Body of pancreas (tissue), 4 donors: ENCODE measurements at regions not wholly inside any gene's neighbourhood (a gene's known extent, or its start where the extent isn't known, plus 50 kb on each side); places are given as distances from the start of the nearest gene placed in this dataset.

ENCODE experiments used
- POLR2A ChIP-seq, 3 donors: fragments of 450-650 bp; IDR thresholded peaks; one replicate each; pipeline ENCODE4 v1.6.1; 2016; ENCODE audit warnings: antibody characterized with exemption in 3 of 3, mild to moderate bottlenecking in 2 of 3
- TF ChIP-seq, protein P1 (sequence below), 7 experiments: fragments of 450-650 bp in 4 of 7; fragments of 200-600 bp in 3 of 7; sonication (generic) in 3 of 7; IDR thresholded peaks; one replicate each; pipeline ENCODE4 v1.5.1; 2016 to 2019; ENCODE audit warnings: antibody characterized with exemption in 7 of 7

DNA sequence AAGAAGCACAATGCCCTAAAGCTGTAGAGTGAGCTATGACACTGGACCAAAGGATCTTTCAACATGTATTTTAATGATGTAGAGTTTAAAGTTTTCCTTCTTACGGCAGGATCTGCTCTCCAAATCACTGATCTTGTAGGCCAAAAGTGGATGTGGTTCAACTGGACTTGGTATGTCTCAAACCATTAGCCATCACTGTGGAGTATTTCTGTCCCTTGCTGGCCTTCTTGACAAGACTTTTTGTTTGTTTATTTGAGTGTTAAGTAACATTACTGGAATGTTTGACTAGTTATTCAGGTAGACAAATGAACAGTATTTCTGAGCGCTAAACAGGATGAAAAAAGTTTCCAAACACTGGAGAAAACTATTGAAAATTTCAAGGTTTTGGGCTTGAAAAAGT lies 472.7 kb upstream of the CFAP20DC start:
- TF ChIP-seq POLR2A (IDR thresholded peaks at IDR 0.05), result no peak
- TF ChIP-seq, protein P1, sequence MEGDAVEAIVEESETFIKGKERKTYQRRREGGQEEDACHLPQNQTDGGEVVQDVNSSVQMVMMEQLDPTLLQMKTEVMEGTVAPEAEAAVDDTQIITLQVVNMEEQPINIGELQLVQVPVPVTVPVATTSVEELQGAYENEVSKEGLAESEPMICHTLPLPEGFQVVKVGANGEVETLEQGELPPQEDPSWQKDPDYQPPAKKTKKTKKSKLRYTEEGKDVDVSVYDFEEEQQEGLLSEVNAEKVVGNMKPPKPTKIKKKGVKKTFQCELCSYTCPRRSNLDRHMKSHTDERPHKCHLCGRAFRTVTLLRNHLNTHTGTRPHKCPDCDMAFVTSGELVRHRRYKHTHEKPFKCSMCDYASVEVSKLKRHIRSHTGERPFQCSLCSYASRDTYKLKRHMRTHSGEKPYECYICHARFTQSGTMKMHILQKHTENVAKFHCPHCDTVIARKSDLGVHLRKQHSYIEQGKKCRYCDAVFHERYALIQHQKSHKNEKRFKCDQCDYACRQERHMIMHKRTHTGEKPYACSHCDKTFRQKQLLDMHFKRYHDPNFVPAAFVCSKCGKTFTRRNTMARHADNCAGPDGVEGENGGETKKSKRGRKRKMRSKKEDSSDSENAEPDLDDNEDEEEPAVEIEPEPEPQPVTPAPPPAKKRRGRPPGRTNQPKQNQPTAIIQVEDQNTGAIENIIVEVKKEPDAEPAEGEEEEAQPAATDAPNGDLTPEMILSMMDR (IDR thresholded peaks at IDR 0.05), result no peak
